ENCODE measurements at regions not wholly inside any gene's neighbourhood (a gene's known extent, or its start where the extent isn't known, plus 50 kb on each side); places are given as distances from the start of the nearest gene placed in this dataset.
"Not testable (repeated sequence)": the region's sequence is repeated elsewhere in the genome, so short reads cannot be mapped to it uniquely, and the experiment has no call there.

DNA sequence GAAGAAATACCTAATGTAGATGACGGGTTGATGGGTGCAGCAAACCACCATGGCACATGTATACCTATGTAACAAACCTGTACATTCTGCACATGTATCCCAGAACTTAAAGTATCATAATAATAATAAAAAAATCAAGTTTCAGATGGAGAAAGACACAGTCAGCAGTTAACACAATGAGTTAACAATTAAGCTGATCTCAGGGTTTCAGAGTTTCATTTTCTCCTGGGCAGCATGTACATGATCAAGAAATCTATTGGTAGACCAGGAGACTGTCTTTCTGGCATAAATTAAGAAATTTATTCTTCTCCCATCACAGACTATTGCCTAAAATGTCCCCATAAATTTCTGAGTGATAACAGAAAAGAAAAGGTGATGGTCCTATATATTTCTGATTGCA, 155.3 kb downstream of the RAD51AP2 start:
- DNase-seq (ENCODE audit: low read depth): no peak
- Mint-ChIP-seq H3K27ac (ENCODE audit: unreplicated experiment) (no peak overlapping the region), H3K9me3 (ENCODE audit: unreplicated experiment) (peaks cover 5% of the 10 kb centered on the region), H3K27me3 (ENCODE audit: low read depth, unreplicated experiment) (peaks cover 2% of the 10 kb centered on the region), H3K4me1 (ENCODE audit: low read depth, unreplicated experiment) (no peaks in the 10 kb centered on the region), H3K4me3 (ENCODE audit: unreplicated experiment) (no peak overlapping the region), H3K36me3 (ENCODE audit: low read depth, unreplicated experiment) (no peaks in the 10 kb centered on the region)
- Histone ChIP-seq H2AFZ (ENCODE audit: low read depth, low read length) (no peak overlapping the region), H3K4me2 (ENCODE audit: low read length) (no peak overlapping the region), H3K27ac (ENCODE audit: low read depth, low read length) (no peak overlapping the region), H3K9me3 (ENCODE audit: insufficient read depth, low read depth, low read length) (no peaks in the 10 kb centered on the region), H3K27me3 (ENCODE audit: insufficient read depth, low read length) (no peaks in the 10 kb centered on the region), H3K79me2 (ENCODE audit: insufficient read depth, low read length) (no peaks in the 10 kb centered on the region), H3K4me3 (ENCODE audit: insufficient read depth, low read depth, low read length) (no peak overlapping the region), H3K4me1 (ENCODE audit: insufficient read depth, low read length) (no peaks in the 10 kb centered on the region), H3K9ac (ENCODE audit: low read length) (no peak overlapping the region), H3K36me3 (ENCODE audit: insufficient read depth, low read length) (no peaks in the 10 kb centered on the region), H4K20me1 (ENCODE audit: insufficient read depth, low read length) (no peaks in the 10 kb centered on the region)
- TF ChIP-seq, protein P1, sequence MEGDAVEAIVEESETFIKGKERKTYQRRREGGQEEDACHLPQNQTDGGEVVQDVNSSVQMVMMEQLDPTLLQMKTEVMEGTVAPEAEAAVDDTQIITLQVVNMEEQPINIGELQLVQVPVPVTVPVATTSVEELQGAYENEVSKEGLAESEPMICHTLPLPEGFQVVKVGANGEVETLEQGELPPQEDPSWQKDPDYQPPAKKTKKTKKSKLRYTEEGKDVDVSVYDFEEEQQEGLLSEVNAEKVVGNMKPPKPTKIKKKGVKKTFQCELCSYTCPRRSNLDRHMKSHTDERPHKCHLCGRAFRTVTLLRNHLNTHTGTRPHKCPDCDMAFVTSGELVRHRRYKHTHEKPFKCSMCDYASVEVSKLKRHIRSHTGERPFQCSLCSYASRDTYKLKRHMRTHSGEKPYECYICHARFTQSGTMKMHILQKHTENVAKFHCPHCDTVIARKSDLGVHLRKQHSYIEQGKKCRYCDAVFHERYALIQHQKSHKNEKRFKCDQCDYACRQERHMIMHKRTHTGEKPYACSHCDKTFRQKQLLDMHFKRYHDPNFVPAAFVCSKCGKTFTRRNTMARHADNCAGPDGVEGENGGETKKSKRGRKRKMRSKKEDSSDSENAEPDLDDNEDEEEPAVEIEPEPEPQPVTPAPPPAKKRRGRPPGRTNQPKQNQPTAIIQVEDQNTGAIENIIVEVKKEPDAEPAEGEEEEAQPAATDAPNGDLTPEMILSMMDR (IDR thresholded peaks at IDR 0.05; ENCODE audit: insufficient read depth, low read depth, low read length): no peak
- TF ChIP-seq EZH2 (IDR thresholded peaks at IDR 0.05; ENCODE audit: insufficient read depth, low read length): no peak
- FAIRE-seq: no peak

DNA sequence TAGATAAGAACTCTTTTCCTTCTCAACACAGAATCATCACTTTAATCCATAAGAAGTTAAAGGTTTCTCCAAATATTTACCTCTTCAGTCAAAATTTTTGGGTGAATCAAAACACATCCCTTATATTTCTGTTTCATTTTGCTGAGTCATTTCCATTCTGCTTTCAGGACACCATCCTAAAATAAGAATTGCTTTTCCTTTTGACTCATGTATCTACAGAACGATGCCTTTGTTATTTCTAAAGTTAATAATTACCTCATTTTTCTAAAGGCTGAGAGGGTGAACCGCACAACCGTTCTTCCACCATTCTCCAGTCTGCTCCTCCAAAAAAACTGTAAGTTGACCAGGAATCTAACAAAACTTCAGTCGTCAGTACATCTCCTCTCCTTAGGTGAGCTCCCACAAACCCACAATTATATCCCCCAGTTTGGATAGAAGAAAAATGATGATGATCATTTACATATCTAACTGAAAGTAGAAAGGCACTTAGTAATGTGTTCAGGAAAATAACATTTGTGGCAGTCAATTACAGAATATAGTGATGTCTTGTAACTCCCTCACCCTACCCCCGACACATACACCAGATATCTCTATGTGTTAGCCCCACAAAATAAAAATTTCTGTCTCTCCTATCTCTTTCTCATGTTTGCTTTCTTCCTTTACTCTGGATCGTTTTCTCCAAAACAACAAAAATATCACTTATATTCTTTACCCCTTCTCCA, 162.5 kb downstream of the RAD51AP2 start:
- Histone ChIP-seq H3K9ac (ENCODE audit: low read length) (no peak overlapping the region), H3K79me2 (ENCODE audit: insufficient read depth, low read length) (no peaks in the 10 kb centered on the region), H2AFZ (ENCODE audit: low read depth, low read length) (peak overlapping the region; percentile 5), H3K27me3 (ENCODE audit: insufficient read depth, low read length) (no peaks in the 10 kb centered on the region), H3K36me3 (ENCODE audit: insufficient read depth, low read length) (no peaks in the 10 kb centered on the region), H3K27ac (ENCODE audit: low read depth, low read length) (peak overlapping the region; percentile 29), H3K9me3 (ENCODE audit: insufficient read depth, low read depth, low read length) (no peaks in the 10 kb centered on the region), H3K4me2 (ENCODE audit: low read length) (peak overlapping the region; percentile 26), H3K4me3 (ENCODE audit: insufficient read depth, low read depth, low read length) (no peak overlapping the region), H3K4me1 (ENCODE audit: insufficient read depth, low read length) (no peaks in the 10 kb centered on the region), H4K20me1 (ENCODE audit: insufficient read depth, low read length) (no peaks in the 10 kb centered on the region)
- Mint-ChIP-seq H3K27ac (ENCODE audit: unreplicated experiment) (no peak overlapping the region), H3K9me3 (ENCODE audit: unreplicated experiment) (no peaks in the 10 kb centered on the region), H3K4me1 (ENCODE audit: low read depth, unreplicated experiment) (no peaks in the 10 kb centered on the region), H3K4me3 (ENCODE audit: unreplicated experiment) (no peak overlapping the region), H3K36me3 (ENCODE audit: low read depth, unreplicated experiment) (no peaks in the 10 kb centered on the region), H3K27me3 (ENCODE audit: low read depth, unreplicated experiment) (no peaks in the 10 kb centered on the region)
- DNase-seq (ENCODE audit: low read depth) (peak; percentile 54), FAIRE-seq (no peak)
- TF ChIP-seq EZH2 (IDR thresholded peaks at IDR 0.05; ENCODE audit: insufficient read depth, low read length): no peak
- TF ChIP-seq, protein P1 (IDR thresholded peaks at IDR 0.05; ENCODE audit: insufficient read depth, low read depth, low read length): no peak

DNA sequence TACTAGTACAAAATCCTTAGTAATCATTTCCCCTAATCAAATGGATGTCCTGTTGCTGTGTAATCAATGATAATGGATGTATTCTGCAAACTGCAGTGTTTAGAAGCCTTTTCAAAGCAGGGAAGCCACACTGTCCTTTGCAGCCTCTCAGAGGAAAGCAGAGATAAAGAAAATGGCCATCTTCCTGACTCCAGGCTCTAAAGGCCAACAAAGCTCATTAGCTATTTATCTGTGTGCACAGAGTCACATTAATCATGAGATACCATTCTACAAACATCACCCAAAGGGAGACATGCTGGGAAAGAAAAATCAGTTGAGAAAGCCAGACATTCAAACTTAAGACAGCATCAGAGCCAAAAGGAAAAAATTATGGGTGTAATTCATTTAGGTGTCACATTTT, 165.0 kb downstream of the RAD51AP2 start:
- H4K20me1 ChIP-seq (ENCODE audit: insufficient read depth, low read length): no peaks in the 10 kb centered on the region
- no peak overlapping the region for H3K4me3 ChIP-seq (ENCODE audit: insufficient read depth, low read depth, low read length)
- Mint-ChIP-seq H3K36me3 (ENCODE audit: low read depth, unreplicated experiment) (no peaks in the 10 kb centered on the region), H3K4me1 (ENCODE audit: low read depth, unreplicated experiment) (no peaks in the 10 kb centered on the region), H3K4me3 (ENCODE audit: unreplicated experiment) (no peak overlapping the region), H3K27ac (ENCODE audit: unreplicated experiment) (no peak overlapping the region), H3K27me3 (ENCODE audit: low read depth, unreplicated experiment) (no peaks in the 10 kb centered on the region), H3K9me3 (ENCODE audit: unreplicated experiment) (no peaks in the 10 kb centered on the region)
- no peaks in the 10 kb centered on the region for H3K9me3 ChIP-seq (ENCODE audit: insufficient read depth, low read depth, low read length)
- no peak overlapping the region for H2AFZ ChIP-seq (ENCODE audit: low read depth, low read length)
- H3K4me1 ChIP-seq (ENCODE audit: insufficient read depth, low read length): no peaks in the 10 kb centered on the region
- TF ChIP-seq EZH2 (IDR thresholded peaks at IDR 0.05; ENCODE audit: insufficient read depth, low read length): no peak
- TF ChIP-seq, protein P1 (IDR thresholded peaks at IDR 0.05; ENCODE audit: insufficient read depth, low read depth, low read length): no peak
- no peak overlapping the region for H3K4me2 ChIP-seq (ENCODE audit: low read length)
- no peaks in the 10 kb centered on the region for H3K27me3 ChIP-seq (ENCODE audit: insufficient read depth, low read length)
- no peak for FAIRE-seq
- peak; percentile 28 for DNase-seq (ENCODE audit: low read depth)
- no peak overlapping the region for H3K27ac ChIP-seq (ENCODE audit: low read depth, low read length)
- H3K79me2 ChIP-seq (ENCODE audit: insufficient read depth, low read length): no peaks in the 10 kb centered on the region
- H3K9ac ChIP-seq (ENCODE audit: low read length): no peak overlapping the region
- no peaks in the 10 kb centered on the region for H3K36me3 ChIP-seq (ENCODE audit: insufficient read depth, low read length)

DNA sequence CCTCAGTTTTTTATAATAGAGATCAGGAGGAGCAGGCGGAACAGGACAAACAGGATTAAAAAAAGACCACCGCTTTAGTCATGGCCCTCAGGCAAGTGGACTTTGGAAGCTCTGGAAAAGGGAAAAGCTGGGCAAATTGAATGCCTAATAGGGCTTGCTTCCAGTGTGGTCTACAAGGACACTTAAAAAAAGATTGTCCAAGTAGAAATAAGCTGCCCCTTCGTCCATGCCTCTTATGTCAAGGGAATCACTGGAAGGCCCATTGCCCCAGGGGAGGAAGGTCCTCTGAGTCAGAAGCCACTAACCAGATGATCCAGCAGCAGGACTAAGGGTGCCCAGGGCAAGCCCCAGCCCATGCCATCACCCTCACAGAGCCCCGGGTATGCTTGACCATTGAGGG, 175.5 kb downstream of the RAD51AP2 start:
- not testable (repeated sequence) for DNase-seq (ENCODE audit: low read depth); H3K9me3 ChIP-seq (ENCODE audit: insufficient read depth, low read depth, low read length); H3K27me3 Mint-ChIP-seq (ENCODE audit: low read depth, unreplicated experiment); H3K27me3 ChIP-seq (ENCODE audit: insufficient read depth, low read length); H3K27ac ChIP-seq (ENCODE audit: low read depth, low read length); H3K4me1 Mint-ChIP-seq (ENCODE audit: low read depth, unreplicated experiment); H3K9me3 Mint-ChIP-seq (ENCODE audit: unreplicated experiment); H4K20me1 ChIP-seq (ENCODE audit: insufficient read depth, low read length); H3K36me3 Mint-ChIP-seq (ENCODE audit: low read depth, unreplicated experiment); H3K4me1 ChIP-seq (ENCODE audit: insufficient read depth, low read length); H3K79me2 ChIP-seq (ENCODE audit: insufficient read depth, low read length); H3K4me3 Mint-ChIP-seq (ENCODE audit: unreplicated experiment); H3K4me3 ChIP-seq (ENCODE audit: insufficient read depth, low read depth, low read length); H2AFZ ChIP-seq (ENCODE audit: low read depth, low read length); H3K36me3 ChIP-seq (ENCODE audit: insufficient read depth, low read length); H3K4me2 ChIP-seq (ENCODE audit: low read length); H3K9ac ChIP-seq (ENCODE audit: low read length); FAIRE-seq; H3K27ac Mint-ChIP-seq (ENCODE audit: unreplicated experiment)
